ENCODE measurements at regions not wholly inside any gene's neighbourhood (a gene's known extent, or its start where the extent isn't known, plus 50 kb on each side); places are given as distances from the start of the nearest gene placed in this dataset.
"Not testable (repeated sequence)": the region's sequence is repeated elsewhere in the genome, so short reads cannot be mapped to it uniquely, and the experiment has no call there.

DNA sequence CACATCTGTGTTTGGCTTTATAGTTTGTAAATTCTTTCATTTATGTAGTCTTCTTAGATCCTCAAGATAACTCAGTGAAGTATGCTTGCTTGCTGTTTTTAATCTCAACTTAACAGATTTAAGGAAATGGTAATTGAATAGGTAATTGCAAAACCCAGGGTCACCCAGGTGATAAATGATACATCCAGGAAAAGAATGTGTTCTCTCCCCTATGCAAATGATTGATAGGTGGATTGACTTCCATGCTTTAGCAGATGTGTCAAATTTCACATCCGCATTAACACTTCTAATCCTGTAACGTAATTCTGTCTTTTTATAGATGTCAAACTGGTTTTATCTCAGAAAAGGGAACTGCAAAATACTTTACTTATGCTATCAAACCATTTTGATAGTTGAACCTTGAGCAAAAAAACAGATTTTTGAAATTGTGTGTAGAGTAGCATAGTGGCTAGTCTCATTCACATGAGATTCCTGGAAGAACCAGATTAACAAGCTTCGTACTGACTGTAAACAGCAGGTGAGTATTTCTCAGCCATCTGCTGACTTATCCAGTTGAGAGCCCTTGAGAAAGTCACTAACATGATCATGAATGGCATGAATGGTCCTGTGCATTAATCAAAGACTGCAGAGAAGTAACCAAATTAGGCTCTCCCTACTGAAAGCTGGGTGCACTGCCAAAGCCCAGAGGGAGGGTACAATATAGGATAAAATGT, 86.7 kb upstream of the PAM start:
- no peaks in the 10 kb centered on the region for H3K27me3 ChIP-seq (ENCODE audit: control insufficient read depth, insufficient read depth, low read length)
- H3K9ac ChIP-seq (ENCODE audit: low read depth, low read length) = no peak overlapping the region
- H3K36me3 ChIP-seq (ENCODE audit: insufficient read depth, low read length) = no peaks in the 10 kb centered on the region
- H3K4me2 ChIP-seq (ENCODE audit: low read length) = no peak overlapping the region
- no peaks in the 10 kb centered on the region for H3K9me3 ChIP-seq (replicated peaks; ENCODE audit: low read length)
- H3K4me1 ChIP-seq (ENCODE audit: control insufficient read depth, insufficient read depth, low read length) = peaks cover 12% of the 10 kb centered on the region
- no peak overlapping the region for H3K4me3 ChIP-seq (ENCODE audit: low read length)

DNA sequence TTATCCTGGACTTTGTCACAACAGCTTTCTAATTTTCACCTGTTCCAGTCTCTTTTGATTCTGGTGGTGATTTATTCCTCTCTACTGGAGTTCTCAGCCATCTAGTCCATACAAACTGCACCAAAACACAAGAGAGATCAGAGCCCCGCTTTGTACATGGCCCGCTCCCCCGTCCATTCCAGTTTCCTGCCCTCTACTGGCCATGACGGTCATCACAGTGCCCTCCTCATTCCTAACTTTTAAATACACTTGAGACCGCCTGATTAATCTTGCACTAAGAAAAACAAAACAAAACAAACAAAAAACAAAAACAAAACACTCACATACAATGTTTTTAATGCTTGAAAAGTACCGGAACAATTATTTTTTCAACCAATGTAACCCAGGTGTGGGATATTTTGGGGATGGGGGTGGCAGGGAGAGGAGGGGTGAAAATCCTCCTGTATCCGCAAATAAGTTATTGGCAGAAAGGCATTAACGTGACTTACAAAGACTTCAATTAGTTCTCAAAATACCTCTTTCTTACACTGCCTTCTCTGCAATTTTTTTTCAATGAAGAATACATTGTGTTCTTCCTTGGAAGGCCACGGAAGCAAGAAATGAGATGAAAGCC, 84.8 kb upstream of the PAM start:
- no peaks in the 10 kb centered on the region for H3K36me3 ChIP-seq (ENCODE audit: insufficient read depth, low read length)
- H3K4me2 ChIP-seq (ENCODE audit: low read length) = no peak overlapping the region
- peaks cover under 1% of the 10 kb centered on the region for H3K4me1 ChIP-seq (ENCODE audit: control insufficient read depth, insufficient read depth, low read length)
- no peaks in the 10 kb centered on the region for H3K27me3 ChIP-seq (ENCODE audit: control insufficient read depth, insufficient read depth, low read length)
- H3K9ac ChIP-seq (ENCODE audit: low read depth, low read length) = no peak overlapping the region
- no peaks in the 10 kb centered on the region for H3K9me3 ChIP-seq (replicated peaks; ENCODE audit: low read length)
- no peak overlapping the region for H3K4me3 ChIP-seq (ENCODE audit: low read length)

- H3K9me3 ChIP-seq (replicated peaks; ENCODE audit: low read length); H3K4me1 ChIP-seq (ENCODE audit: control insufficient read depth, insufficient read depth, low read length): not testable (repeated sequence)
These were observed 83.9 kb upstream of the PAM start for GRCh38 chr5:102671033-102671734.

GRCh38 chr5:102678267-102679058, 76.6 kb upstream of the PAM start:
- H3K4me3 ChIP-seq (ENCODE audit: low read length) = no peak overlapping the region
- H3K9ac ChIP-seq (ENCODE audit: low read depth, low read length) = no peak overlapping the region
- H3K4me2 ChIP-seq (ENCODE audit: low read length) = no peak overlapping the region
- H3K27me3 ChIP-seq (ENCODE audit: control insufficient read depth, insufficient read depth, low read length) = no peaks in the 10 kb centered on the region
- H3K9me3 ChIP-seq (replicated peaks; ENCODE audit: low read length) = no peaks in the 10 kb centered on the region
- H3K36me3 ChIP-seq (ENCODE audit: insufficient read depth, low read length) = no peaks in the 10 kb centered on the region
- H3K4me1 ChIP-seq (ENCODE audit: control insufficient read depth, insufficient read depth, low read length) = peaks cover 21% of the 10 kb centered on the region

More at GRCh38 chr5:102671033-102671734, 83.9 kb upstream of the PAM start:
- H3K4me3 ChIP-seq (ENCODE audit: low read length); H3K27me3 ChIP-seq (ENCODE audit: control insufficient read depth, insufficient read depth, low read length); H3K36me3 ChIP-seq (ENCODE audit: insufficient read depth, low read length); H3K9ac ChIP-seq (ENCODE audit: low read depth, low read length); H3K4me2 ChIP-seq (ENCODE audit: low read length): not testable (repeated sequence)

GRCh38 chr5:102681403-102681983, 73.6 kb upstream of the PAM start:
- no peak overlapping the region for H3K4me2 ChIP-seq (ENCODE audit: low read length)
- no peaks in the 10 kb centered on the region for H3K27me3 ChIP-seq (ENCODE audit: control insufficient read depth, insufficient read depth, low read length)
- peaks cover 21% of the 10 kb centered on the region for H3K4me1 ChIP-seq (ENCODE audit: control insufficient read depth, insufficient read depth, low read length)
- no peaks in the 10 kb centered on the region for H3K36me3 ChIP-seq (ENCODE audit: insufficient read depth, low read length)
- no peak overlapping the region for H3K9ac ChIP-seq (ENCODE audit: low read depth, low read length)
- H3K4me3 ChIP-seq (ENCODE audit: low read length) = no peak overlapping the region
- no peaks in the 10 kb centered on the region for H3K9me3 ChIP-seq (replicated peaks; ENCODE audit: low read length)

DNA sequence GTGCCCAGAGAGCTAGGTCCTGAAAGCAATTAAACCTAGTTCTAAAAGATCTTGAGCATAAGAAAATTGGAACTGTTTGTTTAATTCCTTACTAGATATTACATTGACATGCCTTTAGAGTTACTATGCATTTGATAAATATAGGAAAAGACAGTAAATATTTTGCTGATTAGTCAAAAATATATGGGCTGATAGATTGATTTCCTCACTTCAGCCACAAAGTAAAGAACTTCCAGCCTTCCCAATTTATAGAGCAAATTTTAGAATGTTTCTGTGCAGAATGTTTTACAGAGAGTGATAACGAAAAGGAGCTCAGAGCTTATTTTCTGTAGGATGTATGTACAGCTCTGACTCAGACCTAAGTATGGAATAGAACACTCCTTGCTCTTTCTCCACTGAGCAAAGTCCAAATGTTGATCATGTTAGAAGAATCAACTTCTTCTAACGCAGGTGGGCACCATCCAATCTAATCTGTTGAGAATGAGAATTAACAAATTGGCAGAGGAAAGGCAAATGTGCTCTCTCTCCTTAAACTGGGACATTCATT, 72.9 kb upstream of the PAM start:
- H3K4me1 ChIP-seq (ENCODE audit: control insufficient read depth, insufficient read depth, low read length) = peaks cover 21% of the 10 kb centered on the region
- no peaks in the 10 kb centered on the region for H3K9me3 ChIP-seq (replicated peaks; ENCODE audit: low read length)
- H3K4me3 ChIP-seq (ENCODE audit: low read length) = no peak overlapping the region
- H3K36me3 ChIP-seq (ENCODE audit: insufficient read depth, low read length) = no peaks in the 10 kb centered on the region
- no peaks in the 10 kb centered on the region for H3K27me3 ChIP-seq (ENCODE audit: control insufficient read depth, insufficient read depth, low read length)
- H3K4me2 ChIP-seq (ENCODE audit: low read length) = no peak overlapping the region
- no peak overlapping the region for H3K9ac ChIP-seq (ENCODE audit: low read depth, low read length)

- not testable (repeated sequence) for H3K4me2 ChIP-seq (ENCODE audit: low read length); H3K36me3 ChIP-seq (ENCODE audit: insufficient read depth, low read length); H3K4me3 ChIP-seq (ENCODE audit: low read length); H3K9me3 ChIP-seq (replicated peaks; ENCODE audit: low read length); H3K9ac ChIP-seq (ENCODE audit: low read depth, low read length); H3K4me1 ChIP-seq (ENCODE audit: control insufficient read depth, insufficient read depth, low read length); H3K27me3 ChIP-seq (ENCODE audit: control insufficient read depth, insufficient read depth, low read length)
These were observed 67.0 kb upstream of the PAM start for GRCh38 chr5:102688076-102688475.

GRCh38 chr5:102688581-102689342, 66.3 kb upstream of the PAM start:
- H3K4me2 ChIP-seq (ENCODE audit: low read length); H3K4me3 ChIP-seq (ENCODE audit: low read length); H3K27me3 ChIP-seq (ENCODE audit: control insufficient read depth, insufficient read depth, low read length); H3K4me1 ChIP-seq (ENCODE audit: control insufficient read depth, insufficient read depth, low read length); H3K36me3 ChIP-seq (ENCODE audit: insufficient read depth, low read length); H3K9ac ChIP-seq (ENCODE audit: low read depth, low read length); H3K9me3 ChIP-seq (replicated peaks; ENCODE audit: low read length): not testable (repeated sequence)

- no peak overlapping the region for H3K9ac ChIP-seq (ENCODE audit: low read depth, low read length)
- H3K27me3 ChIP-seq (ENCODE audit: control insufficient read depth, insufficient read depth, low read length) = no peaks in the 10 kb centered on the region
- no peaks in the 10 kb centered on the region for H3K9me3 ChIP-seq (replicated peaks; ENCODE audit: low read length)
- no peak overlapping the region for H3K4me2 ChIP-seq (ENCODE audit: low read length)
- no peaks in the 10 kb centered on the region for H3K36me3 ChIP-seq (ENCODE audit: insufficient read depth, low read length)
- no peak overlapping the region for H3K4me3 ChIP-seq (ENCODE audit: low read length)
- no peaks in the 10 kb centered on the region for H3K4me1 ChIP-seq (ENCODE audit: control insufficient read depth, insufficient read depth, low read length)
These were observed 64.2 kb upstream of the PAM start for GRCh38 chr5:102690910-102691309.

DNA sequence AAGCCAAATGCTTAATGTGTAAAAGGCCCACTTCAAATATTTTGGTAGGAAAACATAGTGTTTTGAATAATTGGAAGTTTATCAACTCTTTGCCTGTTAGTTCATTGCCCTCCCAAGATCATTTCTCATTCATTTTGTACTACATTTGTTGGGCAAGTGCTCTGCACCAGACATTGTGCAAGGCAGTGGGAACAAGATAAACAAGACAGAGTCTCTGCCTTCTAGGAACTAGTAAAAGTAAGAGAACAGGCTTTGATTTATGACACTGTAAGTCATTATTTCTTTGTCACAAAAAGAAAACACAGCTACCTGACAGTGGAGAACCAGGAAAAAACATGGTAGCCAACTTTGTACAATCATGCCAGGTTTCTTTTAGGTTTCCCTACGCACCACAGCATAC, 63.7 kb upstream of the PAM start:
- Histone ChIP-seq H3K9ac (ENCODE audit: low read depth, low read length) (no peak overlapping the region), H3K4me3 (ENCODE audit: low read length) (no peak overlapping the region), H3K36me3 (ENCODE audit: insufficient read depth, low read length) (no peaks in the 10 kb centered on the region), H3K4me2 (ENCODE audit: low read length) (no peak overlapping the region), H3K27me3 (ENCODE audit: control insufficient read depth, insufficient read depth, low read length) (no peaks in the 10 kb centered on the region), H3K4me1 (ENCODE audit: control insufficient read depth, insufficient read depth, low read length) (no peaks in the 10 kb centered on the region), H3K9me3 (replicated peaks; ENCODE audit: low read length) (no peaks in the 10 kb centered on the region)

All from skeletal muscle satellite cell (primary cell).